Uterus (tissue), 3 donors: ENCODE measurements at regions not wholly inside any gene's neighbourhood (a gene's known extent, or its start where the extent isn't known, plus 50 kb on each side); places are given as distances from the start of the nearest gene placed in this dataset.

Experiments used
- DNase-seq, 2 donors: peaks; one replicate each; pipeline ENCODE4 v3.0.0-alpha.2; 2019 to 2020
- H3K27ac ChIP-seq, 2 donors: fragments of 200-600 bp; sonication (generic); 1 replicate in 1 of 2; 2 replicates in 1 of 2; pipeline ENCODE4 v1.5.1; 2016 to 2018
- H3K27me3 ChIP-seq, 2 donors: fragments of 200-600 bp; sonication (generic); one replicate each; pipeline ENCODE4 v1.5.1; 2018 to 2019; ENCODE audit warnings: control low read depth in 1 of 2
- H3K36me3 ChIP-seq, 2 donors: fragments of 200-600 bp; sonication (generic); one replicate each; pipeline ENCODE4 v1.5.1; 2019; ENCODE audit warnings: control low read depth in 1 of 2
- H3K4me1 ChIP-seq, 2 donors: fragments of 200-600 bp; sonication (generic); one replicate each; pipeline ENCODE4 v1.5.1; 2018 to 2019; ENCODE audit warnings: control low read depth in 1 of 2
- H3K4me3 ChIP-seq, 2 donors: fragments of 200-600 bp; sonication (generic); 1 replicate in 1 of 2; 2 replicates in 1 of 2; pipeline ENCODE4 v1.5.1; 2018 to 2019; ENCODE audit warnings: mild to moderate bottlenecking in 1 of 2
- H3K9me3 ChIP-seq, 2 donors: fragments of 200-600 bp; sonication (generic); one replicate each; pipeline ENCODE4 v1.5.1; 2019; ENCODE audit warnings: control low read depth in 1 of 2
- CTCF ChIP-seq, 4 experiments: fragments of 200-600 bp in 2 of 4; fragments of 450-650 bp in 2 of 4; sonication (generic) in 2 of 4; IDR thresholded peaks; one replicate each; pipeline ENCODE4 v1.5.1; 2016 to 2019; ENCODE audit warnings: antibody characterized with exemption in 4 of 4, mild to moderate bottlenecking in 2 of 4, moderate library complexity in 1 of 4
- POLR2A ChIP-seq, 2 donors: fragments of 450-650 bp; IDR thresholded peaks; one replicate each; pipeline ENCODE4 v1.6.1; 2016; ENCODE audit warnings: antibody characterized with exemption in 2 of 2, mild to moderate bottlenecking in 1 of 2, moderate library complexity in 1 of 2
- intact Hi-C: fragments of 100-400 bp; cut with DNase I; formaldehyde crosslinking; loops from one replicate; pipeline ENCODE4 v1.15.1; 2023; ENCODE audit warnings: low total_unique reads
- donor health status: DM: yes; HTN: yes; CAD: no.

GRCh38 chr10:2460812-2461211 is 606.5 kb upstream of the PFKP start:
- DNase-seq = no peak
- Histone ChIP-seq H3K9me3 (peaks cover 0 to 4% of the 10 kb centered on the region in 2 donors), H3K36me3 (no peaks in the 10 kb centered on the region), H3K4me1 (no peaks in the 10 kb centered on the region), H3K27ac (no peak overlapping the region), H3K27me3 (no peaks in the 10 kb centered on the region), H3K4me3 (no peak overlapping the region)
- TF ChIP-seq POLR2A (IDR thresholded peaks at IDR 0.05) = no peak
- TF ChIP-seq CTCF (IDR thresholded peaks at IDR 0.05) = no peak
- intact Hi-C loops = no loop called here

- no peak overlapping the region for H3K27ac ChIP-seq
- no peaks in the 10 kb centered on the region for H3K9me3 ChIP-seq
- H3K4me3 ChIP-seq = no peak overlapping the region
- no peak for DNase-seq
- no peaks in the 10 kb centered on the region for H3K27me3 ChIP-seq
- TF ChIP-seq CTCF (IDR thresholded peaks at IDR 0.05) = no peak
- TF ChIP-seq POLR2A (IDR thresholded peaks at IDR 0.05) = no peak
- intact Hi-C loops = no loop called here
- no peaks in the 10 kb centered on the region for H3K4me1 ChIP-seq
- H3K36me3 ChIP-seq = no peaks in the 10 kb centered on the region
Measured at GRCh38 chr10:2459713-2460112, 607.6 kb upstream of the PFKP start.

- Histone ChIP-seq H3K27ac (no peak overlapping the region), H3K4me3 (no peak overlapping the region), H3K36me3 (no peaks in the 10 kb centered on the region), H3K9me3 (no peaks in the 10 kb centered on the region), H3K27me3 (no peaks in the 10 kb centered on the region), H3K4me1 (no peaks in the 10 kb centered on the region)
- TF ChIP-seq POLR2A (IDR thresholded peaks at IDR 0.05) = no peak
- TF ChIP-seq CTCF (IDR thresholded peaks at IDR 0.05) = no peak
- intact Hi-C loops = no loop called here
- DNase-seq = no peak
Measured at GRCh38 chr10:2456834-2457233, 610.5 kb upstream of the PFKP start.

GRCh38 chr10:2445370-2445769 is 622.0 kb upstream of the PFKP start:
- no peaks in the 10 kb centered on the region for H3K9me3 ChIP-seq
- no peaks in the 10 kb centered on the region for H3K36me3 ChIP-seq
- DNase-seq = no peak
- no peaks in the 10 kb centered on the region for H3K4me1 ChIP-seq
- no peak for TF ChIP-seq POLR2A (IDR thresholded peaks at IDR 0.05)
- no peak for TF ChIP-seq CTCF (IDR thresholded peaks at IDR 0.05)
- no peaks in the 10 kb centered on the region for H3K27me3 ChIP-seq
- intact Hi-C loops = no loop called here
- H3K4me3 ChIP-seq = no peak overlapping the region
- H3K27ac ChIP-seq = no peak overlapping the region

- TF ChIP-seq CTCF (IDR thresholded peaks at IDR 0.05) (no peak), POLR2A (IDR thresholded peaks at IDR 0.05) (no peak)
- no peaks in the 10 kb centered on the region for H3K27me3 ChIP-seq
Measured at GRCh38 chr10:2439983-2440382, 627.4 kb upstream of the PFKP start.

More at GRCh38 chr10:2439983-2440382, 627.4 kb upstream of the PFKP start:
- intact Hi-C loops = no loop called here
- Histone ChIP-seq H3K4me3 (no peak overlapping the region), H3K9me3 (no peaks in the 10 kb centered on the region), H3K4me1 (no peaks in the 10 kb centered on the region), H3K27ac (no peak overlapping the region), H3K36me3 (no peaks in the 10 kb centered on the region)
- DNase-seq = no peak
